ENCODE measurements at regions not wholly inside any gene's neighbourhood (a gene's known extent, or its start where the extent isn't known, plus 50 kb on each side); places are given as distances from the start of the nearest gene placed in this dataset.

DNA sequence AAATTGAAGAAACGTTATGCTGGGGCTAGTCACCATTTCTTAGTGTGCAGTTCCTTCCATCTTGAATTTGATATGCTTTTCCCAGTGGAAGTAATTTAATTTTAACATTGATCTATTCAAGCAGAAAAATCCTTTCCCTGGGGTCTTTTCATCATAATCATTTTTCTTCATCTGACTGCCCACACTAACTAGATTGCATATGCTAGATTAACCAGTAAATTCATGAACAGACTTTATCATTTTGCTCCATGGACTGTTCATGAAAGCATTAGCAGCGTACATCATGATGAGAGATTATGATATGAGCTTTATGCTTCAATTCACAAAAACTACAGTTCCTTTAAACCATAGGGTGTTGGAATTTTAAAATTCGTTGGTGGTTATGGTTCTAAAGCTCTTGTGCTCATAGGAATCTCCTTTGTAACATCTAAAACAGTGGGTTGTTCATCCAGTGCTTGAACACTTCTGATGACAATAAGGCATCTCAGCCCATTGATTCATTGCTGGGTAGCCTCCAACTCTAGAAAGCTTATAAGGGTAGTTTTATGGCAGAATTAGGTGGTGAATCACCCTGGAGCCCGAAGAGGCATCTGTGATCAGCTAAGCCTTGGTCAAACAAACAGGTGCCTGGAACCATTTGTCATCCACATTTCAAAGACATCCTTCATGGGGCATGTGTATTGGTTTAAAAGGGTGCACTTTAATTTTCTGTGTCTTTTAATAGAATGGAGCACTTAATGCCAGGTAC lies 77.2 kb upstream of the NDUFV2 start:
- TF ChIP-seq, protein P1, sequence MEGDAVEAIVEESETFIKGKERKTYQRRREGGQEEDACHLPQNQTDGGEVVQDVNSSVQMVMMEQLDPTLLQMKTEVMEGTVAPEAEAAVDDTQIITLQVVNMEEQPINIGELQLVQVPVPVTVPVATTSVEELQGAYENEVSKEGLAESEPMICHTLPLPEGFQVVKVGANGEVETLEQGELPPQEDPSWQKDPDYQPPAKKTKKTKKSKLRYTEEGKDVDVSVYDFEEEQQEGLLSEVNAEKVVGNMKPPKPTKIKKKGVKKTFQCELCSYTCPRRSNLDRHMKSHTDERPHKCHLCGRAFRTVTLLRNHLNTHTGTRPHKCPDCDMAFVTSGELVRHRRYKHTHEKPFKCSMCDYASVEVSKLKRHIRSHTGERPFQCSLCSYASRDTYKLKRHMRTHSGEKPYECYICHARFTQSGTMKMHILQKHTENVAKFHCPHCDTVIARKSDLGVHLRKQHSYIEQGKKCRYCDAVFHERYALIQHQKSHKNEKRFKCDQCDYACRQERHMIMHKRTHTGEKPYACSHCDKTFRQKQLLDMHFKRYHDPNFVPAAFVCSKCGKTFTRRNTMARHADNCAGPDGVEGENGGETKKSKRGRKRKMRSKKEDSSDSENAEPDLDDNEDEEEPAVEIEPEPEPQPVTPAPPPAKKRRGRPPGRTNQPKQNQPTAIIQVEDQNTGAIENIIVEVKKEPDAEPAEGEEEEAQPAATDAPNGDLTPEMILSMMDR (IDR thresholded peaks at IDR 0.05), result no peak
- TF ChIP-seq POLR2A (IDR thresholded peaks at IDR 0.05) (no peak), POLR2AphosphoS5 (IDR thresholded peaks at IDR 0.05) (no peak)

Measured in prostate gland (tissue), 2 donors.